ENCODE measurements at regions not wholly inside any gene's neighbourhood (a gene's known extent, or its start where the extent isn't known, plus 50 kb on each side); places are given as distances from the start of the nearest gene placed in this dataset.

DNA sequence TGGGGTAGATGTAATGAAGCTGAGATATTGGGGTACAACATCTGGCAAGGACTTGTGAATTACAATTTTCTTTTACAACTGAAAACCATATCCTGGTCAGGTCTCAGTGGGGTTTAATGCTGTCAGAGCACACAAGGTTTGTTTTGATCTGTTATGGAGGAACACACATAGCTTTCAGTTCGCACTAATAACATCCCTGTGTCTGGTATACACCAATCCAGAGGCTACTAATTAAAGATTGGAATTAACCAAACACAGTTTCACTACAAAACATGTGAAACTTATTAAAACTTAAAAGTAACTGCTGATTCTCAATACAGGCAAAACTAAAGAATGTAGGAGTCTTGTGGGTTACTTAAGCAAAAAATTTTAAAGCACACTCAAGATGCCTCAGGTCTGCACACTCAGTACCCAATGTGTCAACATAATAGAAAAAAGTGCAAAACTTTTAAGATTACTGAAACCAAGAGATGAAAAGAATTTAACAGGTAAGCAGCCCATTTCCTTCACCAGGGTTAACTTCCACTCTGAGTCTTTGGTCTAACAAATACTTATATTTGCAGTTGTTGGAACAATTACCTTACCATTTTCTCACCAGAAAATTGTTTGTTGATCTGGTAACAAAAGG is 77.4 kb downstream of the LLPH start:
- TF ChIP-seq POLR2A (IDR thresholded peaks at IDR 0.05), result no peak
- TF ChIP-seq, protein P1, sequence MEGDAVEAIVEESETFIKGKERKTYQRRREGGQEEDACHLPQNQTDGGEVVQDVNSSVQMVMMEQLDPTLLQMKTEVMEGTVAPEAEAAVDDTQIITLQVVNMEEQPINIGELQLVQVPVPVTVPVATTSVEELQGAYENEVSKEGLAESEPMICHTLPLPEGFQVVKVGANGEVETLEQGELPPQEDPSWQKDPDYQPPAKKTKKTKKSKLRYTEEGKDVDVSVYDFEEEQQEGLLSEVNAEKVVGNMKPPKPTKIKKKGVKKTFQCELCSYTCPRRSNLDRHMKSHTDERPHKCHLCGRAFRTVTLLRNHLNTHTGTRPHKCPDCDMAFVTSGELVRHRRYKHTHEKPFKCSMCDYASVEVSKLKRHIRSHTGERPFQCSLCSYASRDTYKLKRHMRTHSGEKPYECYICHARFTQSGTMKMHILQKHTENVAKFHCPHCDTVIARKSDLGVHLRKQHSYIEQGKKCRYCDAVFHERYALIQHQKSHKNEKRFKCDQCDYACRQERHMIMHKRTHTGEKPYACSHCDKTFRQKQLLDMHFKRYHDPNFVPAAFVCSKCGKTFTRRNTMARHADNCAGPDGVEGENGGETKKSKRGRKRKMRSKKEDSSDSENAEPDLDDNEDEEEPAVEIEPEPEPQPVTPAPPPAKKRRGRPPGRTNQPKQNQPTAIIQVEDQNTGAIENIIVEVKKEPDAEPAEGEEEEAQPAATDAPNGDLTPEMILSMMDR (IDR thresholded peaks at IDR 0.05), result no peak
